Liver (tissue), 8 donors: ENCODE measurements at regions not wholly inside any gene's neighbourhood (a gene's known extent, or its start where the extent isn't known, plus 50 kb on each side); places are given as distances from the start of the nearest gene placed in this dataset.
"Not testable (repeated sequence)": the region's sequence is repeated elsewhere in the genome, so short reads cannot be mapped to it uniquely, and the experiment has no call there.

Source experiments
- DNase-seq: peaks from one replicate; pipeline ENCODE4 v3.0.0-alpha.2; 2017; ENCODE audit warnings: low spot score
- H3K27ac ChIP-seq, 2 donors: one replicate each; pipeline ENCODE4 v1.7.0; 2013; ENCODE audit warnings: inconsistent platforms in 2 of 2, low read length in 2 of 2, control low read depth in 1 of 2, low read depth in 1 of 2, mild to moderate bottlenecking in 1 of 2
- H3K27me3 ChIP-seq, 4 donors: one replicate each; pipeline versions ENCODE4 v1.6.1 to v1.7.0; 2013; ENCODE audit warnings: low read length in 3 of 4, inconsistent platforms in 1 of 4, mild to moderate bottlenecking in 1 of 4, moderate library complexity in 1 of 4; ENCODE audit not compliant: control insufficient read depth in 4 of 4, insufficient read depth in 4 of 4
- H3K36me3 ChIP-seq, 4 donors: one replicate each; pipeline versions ENCODE4 v1.6.1 to v1.7.0; 2013; ENCODE audit warnings: low read length in 3 of 4, mild to moderate bottlenecking in 3 of 4, low read depth in 1 of 4, moderate library complexity in 1 of 4; ENCODE audit not compliant: control insufficient read depth in 4 of 4, insufficient read depth in 3 of 4
- H3K4me1 ChIP-seq, 4 donors: one replicate each; pipeline versions ENCODE4 v1.6.1 to v1.7.0; 2013; ENCODE audit warnings: low read length in 3 of 4, mild to moderate bottlenecking in 3 of 4, moderate library complexity in 1 of 4; ENCODE audit not compliant: control insufficient read depth in 4 of 4, insufficient read depth in 4 of 4
- H3K4me3 ChIP-seq, 3 donors: one replicate each; pipeline versions ENCODE4 v1.6.1 to v1.7.0; 2013; ENCODE audit warnings: low read length in 3 of 3, control low read depth in 1 of 3, low read depth in 1 of 3, mild to moderate bottlenecking in 1 of 3
- H3K9ac ChIP-seq, 2 donors: one replicate each; pipeline ENCODE4 v1.7.0; 2013; ENCODE audit warnings: low read length in 2 of 2, mild to moderate bottlenecking in 2 of 2, moderate library complexity in 2 of 2, control low read depth in 1 of 2, low read depth in 1 of 2
- H3K9me3 ChIP-seq, 4 donors: one replicate each; pipeline versions ENCODE4 v1.6.1 to v1.7.0; 2013; ENCODE audit warnings: low read length in 3 of 4; ENCODE audit not compliant: control insufficient read depth in 4 of 4
- ATF3 ChIP-seq: IDR thresholded peaks from 2 replicates; pipeline ENCODE4 v1.6.1; 2016; ENCODE audit warnings: antibody characterized with exemption
- CTCF ChIP-seq: fragments of 150-350 bp; IDR thresholded peaks from 2 replicates; pipeline ENCODE4 v1.5.1; 2017; ENCODE audit warnings: improper control_type of control experiment, low read depth, low read length; ENCODE audit not compliant: missing input control
- EGR1 ChIP-seq, 2 donors: IDR thresholded peaks; 2 replicates each; pipeline ENCODE4 v1.6.1; 2016 to 2018; ENCODE audit warnings: antibody characterized with exemption in 2 of 2, low read depth in 2 of 2
- FOXA2 ChIP-seq: IDR thresholded peaks from 2 replicates; pipeline ENCODE4 v1.6.1; 2016; ENCODE audit warnings: antibody characterized with exemption
- GABPA ChIP-seq, 2 donors: IDR thresholded peaks in 1 of 2; conservative IDR thresholded peaks in 1 of 2; 2 replicates each; pipeline ENCODE4 v1.6.1; 2016; ENCODE audit warnings: antibody characterized with exemption in 2 of 2, mild to moderate bottlenecking in 1 of 2, moderate library complexity in 1 of 2
- HNF4A ChIP-seq, 2 donors: conservative IDR thresholded peaks; 2 replicates each; pipeline ENCODE4 v1.6.1; 2016; ENCODE audit warnings: antibody characterized with exemption in 2 of 2, mild to moderate bottlenecking in 2 of 2
- HNF4G ChIP-seq: IDR thresholded peaks from 2 replicates; pipeline ENCODE4 v1.6.1; 2016; ENCODE audit warnings: antibody characterized with exemption
- JUND ChIP-seq, 2 donors: IDR thresholded peaks; 2 replicates each; pipeline ENCODE4 v1.6.1; 2016; ENCODE audit warnings: antibody characterized with exemption in 2 of 2
- NR2F2 ChIP-seq: IDR thresholded peaks from 2 replicates; pipeline ENCODE4 v1.6.1; 2016; ENCODE audit warnings: antibody characterized with exemption
- RAD21 ChIP-seq, 2 donors: IDR thresholded peaks; 2 replicates each; pipeline ENCODE4 v1.6.1; 2016; ENCODE audit warnings: antibody characterized with exemption in 2 of 2, mild to moderate bottlenecking in 2 of 2
- REST ChIP-seq: IDR thresholded peaks from 2 replicates; pipeline ENCODE4 v1.6.1; 2016; ENCODE audit warnings: antibody characterized with exemption, mild to moderate bottlenecking
- RXRA ChIP-seq, 2 donors: IDR thresholded peaks; 2 replicates each; pipeline ENCODE4 v1.6.1; 2017 to 2018; ENCODE audit warnings: antibody characterized with exemption in 2 of 2, mild to moderate bottlenecking in 1 of 2
- SP1 ChIP-seq: IDR thresholded peaks from 2 replicates; pipeline ENCODE4 v1.6.1; 2018; ENCODE audit warnings: antibody characterized with exemption, mild to moderate bottlenecking
- TAF1 ChIP-seq: conservative IDR thresholded peaks from 2 replicates; pipeline ENCODE4 v1.6.1; 2016; ENCODE audit warnings: antibody characterized with exemption, mild to moderate bottlenecking
- YY1 ChIP-seq: IDR thresholded peaks from 2 replicates; pipeline ENCODE4 v1.6.1; 2016; ENCODE audit warnings: antibody characterized with exemption, mild to moderate bottlenecking
- ZBTB33 ChIP-seq: IDR thresholded peaks from 2 replicates; pipeline ENCODE4 v1.6.1; 2016; ENCODE audit warnings: antibody characterized with exemption
- WGBS: extraction: QIAGEN DNeasy Blood & Tissue Kit; methylation state at CpG from one replicate; pipeline ENCODE4 v1.1.7; 2013; 5-methylcytosine and 5-hydroxymethylcytosine counted together
- donor health status: healthy.
- donor health status: healthy.
- donor health status: healthy.
- donor health status: healthy.
- donor health status: healthy.

- no peak overlapping the region for H3K27ac ChIP-seq
- 26% methylated on average over 44 of the region's 44 CpGs for WGBS
- no peaks in the 10 kb centered on the region for H3K4me1 ChIP-seq
- no peaks in the 10 kb centered on the region for H3K27me3 ChIP-seq
- DNase-seq: no peak
- H3K9me3 ChIP-seq: peaks cover 8 to 44% (median 29%) of the 10 kb centered on the region in 4 donors
- TF ChIP-seq JUND (IDR thresholded peaks at IDR 0.05) (no peak), REST (no peak), FOXA2 (no peak), RAD21 (IDR thresholded peaks at IDR 0.05) (no peak), TAF1 (no peak), ZBTB33 (no peak), HNF4G (no peak), EGR1 (IDR thresholded peaks at IDR 0.05; ENCODE audit: low read depth in 2 of 2) (no peak), RXRA (IDR thresholded peaks at IDR 0.05) (no peak), HNF4A (conservative IDR thresholded peaks at IDR 0.05) (no peak), SP1 (no peak), CTCF (no peak), ATF3 (no peak), YY1 (no peak), GABPA (IDR thresholded peaks at IDR 0.05 in 1 of 2, conservative IDR thresholded peaks at IDR 0.05 in 1 of 2) (no peak), NR2F2 (no peak)
- H3K36me3 ChIP-seq: no peaks in the 10 kb centered on the region
- H3K9ac ChIP-seq: no peak overlapping the region
- peak overlapping the region; percentile 3 to 29 (median 23) for H3K4me3 ChIP-seq
Measured at GRCh38 chr7:56447864-56448693, 331.9 kb upstream of the NUPR2 start.

- not testable (repeated sequence) for H3K27ac ChIP-seq, H3K36me3 ChIP-seq, H3K9ac ChIP-seq, DNase-seq, H3K4me3 ChIP-seq, H3K27me3 ChIP-seq, H3K4me1 ChIP-seq, H3K9me3 ChIP-seq
- 82% methylated on average over 1 of the region's 1 CpG for WGBS
Measured at GRCh38 chr7:56420528-56420927, 304.3 kb upstream of the NUPR2 start.
